Neuron (in vitro differentiated cells): ENCODE measurements at regions not wholly inside any gene's neighbourhood (a gene's known extent, or its start where the extent isn't known, plus 50 kb on each side); places are given as distances from the start of the nearest gene placed in this dataset.
"Not testable (repeated sequence)": the region's sequence is repeated elsewhere in the genome, so short reads cannot be mapped to it uniquely, and the experiment has no call there.

ENCODE experiments used
- H2AFZ ChIP-seq: one replicate; pipeline ENCODE4 v1.6.1; 2013; ENCODE audit warnings: low read depth, mild to moderate bottlenecking, inconsistent platforms, low read length, moderate library complexity
- H3K27me3 ChIP-seq: one replicate; pipeline ENCODE4 v1.6.1; 2013; ENCODE audit warnings: low read length; ENCODE audit not compliant: insufficient read depth
- H3K36me3 ChIP-seq: one replicate; pipeline ENCODE4 v1.6.1; 2013; ENCODE audit warnings: low read length; ENCODE audit not compliant: insufficient read depth
- H3K4me1 ChIP-seq: one replicate; pipeline ENCODE4 v1.6.1; 2013; ENCODE audit warnings: low read length; ENCODE audit not compliant: insufficient read depth
- H3K4me3 ChIP-seq: 2 replicates; pipeline ENCODE4 v1.5.1; 2013; ENCODE audit warnings: mild to moderate bottlenecking, low read length, moderate library complexity
- H3K9me3 ChIP-seq: one replicate; pipeline ENCODE4 v1.6.1; 2013; ENCODE audit warnings: low read length

DNA sequence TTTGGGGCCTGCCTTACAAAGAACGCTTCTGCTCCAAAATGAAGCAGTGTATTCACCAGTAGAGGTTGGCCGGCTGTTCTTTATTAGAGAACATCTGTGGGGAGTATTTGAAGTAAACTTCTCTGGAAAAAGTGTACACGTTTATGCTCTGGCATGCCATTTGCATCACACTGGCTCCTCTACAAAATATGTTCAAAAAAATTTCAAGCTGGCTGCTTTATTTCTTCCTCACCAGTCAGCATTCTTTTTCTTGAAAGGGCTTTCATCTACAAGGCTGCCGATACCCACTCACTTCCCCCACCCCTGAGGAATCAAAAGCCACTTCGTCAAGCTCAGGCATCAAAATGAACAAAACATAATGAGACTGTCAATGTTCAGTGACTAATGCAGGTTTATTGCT is 294.1 kb downstream of the TFAP2B start:
- Histone ChIP-seq H3K4me1 (no peaks in the 10 kb centered on the region), H3K36me3 (no peaks in the 10 kb centered on the region), H3K9me3 (no peaks in the 10 kb centered on the region), H2AFZ (no peak overlapping the region), H3K27me3 (no peaks in the 10 kb centered on the region), H3K4me3 (no peak overlapping the region)

DNA sequence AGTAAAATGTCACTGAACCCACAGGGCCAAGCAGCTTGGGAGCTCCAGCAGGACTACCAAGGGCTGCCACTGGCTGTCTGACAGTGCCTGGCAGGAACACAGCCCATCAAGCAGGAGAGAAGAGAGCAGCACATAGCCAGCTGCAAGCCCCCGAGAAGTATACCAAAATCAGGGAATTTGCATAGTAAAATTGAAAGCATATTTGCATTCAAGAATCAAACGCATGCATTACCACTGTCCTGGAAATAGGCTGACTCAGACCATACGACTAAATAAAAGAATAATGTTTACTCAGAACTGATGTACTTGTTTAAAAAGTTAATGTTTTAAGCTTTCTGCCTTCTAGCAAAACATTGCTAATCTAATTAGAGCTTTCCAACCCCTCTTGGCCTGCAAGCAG is 298.1 kb downstream of the TFAP2B start:
- Histone ChIP-seq H3K9me3 (no peaks in the 10 kb centered on the region), H3K4me1 (no peaks in the 10 kb centered on the region), H3K4me3 (no peak overlapping the region), H3K36me3 (no peaks in the 10 kb centered on the region), H2AFZ (no peak overlapping the region), H3K27me3 (no peaks in the 10 kb centered on the region)

DNA sequence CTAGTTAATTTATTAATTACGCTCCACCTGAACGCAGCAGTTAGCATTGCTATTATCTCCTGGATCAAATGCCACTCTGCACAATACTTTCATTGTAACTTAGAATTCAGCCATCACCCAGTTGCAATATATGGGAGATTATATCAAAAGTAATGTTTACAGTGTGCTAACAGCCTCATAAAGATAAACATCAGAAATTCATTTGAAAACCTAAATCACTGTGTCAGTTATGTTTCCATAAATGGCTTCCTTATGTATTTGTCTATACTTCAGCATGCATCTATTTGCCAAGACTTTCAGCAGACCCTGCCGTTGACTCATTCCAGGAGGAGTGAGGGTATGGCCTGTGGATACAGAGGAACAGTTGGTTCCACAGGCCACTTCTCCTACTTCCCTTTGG is 300.1 kb downstream of the TFAP2B start:
- Histone ChIP-seq H3K4me1 (no peaks in the 10 kb centered on the region), H2AFZ (no peak overlapping the region), H3K4me3 (no peak overlapping the region), H3K36me3 (no peaks in the 10 kb centered on the region), H3K27me3 (no peaks in the 10 kb centered on the region), H3K9me3 (no peaks in the 10 kb centered on the region)

DNA sequence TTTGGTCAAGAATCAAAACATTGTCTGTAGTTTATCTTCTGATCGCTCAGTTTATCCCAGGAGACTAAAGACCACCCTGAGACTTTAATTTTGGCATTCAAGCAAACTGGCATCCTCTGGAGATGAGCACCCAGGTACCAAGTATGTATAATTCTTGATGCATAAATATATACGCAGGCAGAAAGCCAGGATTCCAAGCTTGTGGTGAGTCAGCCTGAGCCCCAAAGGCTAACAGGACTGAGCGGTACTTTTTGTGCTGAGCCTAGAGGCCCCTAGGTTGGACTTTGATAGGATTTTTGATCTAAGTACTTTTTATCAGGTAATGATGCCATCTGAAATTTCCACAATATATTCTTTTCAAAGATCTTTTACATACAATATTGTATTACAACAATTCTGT is 301.3 kb downstream of the TFAP2B start:
- H3K27me3 ChIP-seq = no peaks in the 10 kb centered on the region
- H3K4me3 ChIP-seq = no peak overlapping the region
- H3K36me3 ChIP-seq = no peaks in the 10 kb centered on the region
- H3K9me3 ChIP-seq = no peaks in the 10 kb centered on the region
- no peaks in the 10 kb centered on the region for H3K4me1 ChIP-seq
- no peak overlapping the region for H2AFZ ChIP-seq

DNA sequence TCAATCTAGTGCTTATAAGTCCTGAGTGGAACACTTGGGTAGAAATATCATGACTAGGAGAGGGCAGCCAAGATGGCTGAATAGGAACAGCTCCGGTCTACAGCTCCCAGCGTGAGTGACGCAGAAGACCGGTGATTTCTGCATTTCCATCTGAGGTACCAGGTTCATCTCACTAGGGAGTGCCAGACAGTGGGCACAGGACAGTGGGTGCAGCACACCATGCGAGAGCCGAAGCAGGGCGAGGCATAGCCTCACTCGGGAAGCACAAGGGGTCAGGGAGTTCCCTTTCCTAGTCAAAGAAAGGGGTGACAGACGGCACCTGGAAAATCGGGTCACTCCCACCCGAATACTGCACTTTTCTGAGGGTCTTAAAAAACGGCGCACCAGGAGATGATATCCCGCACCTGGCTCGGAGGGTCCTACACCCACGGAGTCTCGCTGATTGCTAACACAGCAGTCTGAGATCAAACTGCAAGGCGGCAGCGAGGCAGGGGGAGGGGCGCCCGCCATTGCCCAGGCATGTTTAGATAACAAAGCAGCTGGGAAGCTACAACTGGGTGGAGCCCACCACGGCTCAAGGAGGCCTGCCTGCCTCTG is 302.8 kb downstream of the TFAP2B start:
- H3K4me1 ChIP-seq, H2AFZ ChIP-seq, H3K9me3 ChIP-seq, H3K4me3 ChIP-seq, H3K27me3 ChIP-seq, H3K36me3 ChIP-seq: not testable (repeated sequence)

DNA sequence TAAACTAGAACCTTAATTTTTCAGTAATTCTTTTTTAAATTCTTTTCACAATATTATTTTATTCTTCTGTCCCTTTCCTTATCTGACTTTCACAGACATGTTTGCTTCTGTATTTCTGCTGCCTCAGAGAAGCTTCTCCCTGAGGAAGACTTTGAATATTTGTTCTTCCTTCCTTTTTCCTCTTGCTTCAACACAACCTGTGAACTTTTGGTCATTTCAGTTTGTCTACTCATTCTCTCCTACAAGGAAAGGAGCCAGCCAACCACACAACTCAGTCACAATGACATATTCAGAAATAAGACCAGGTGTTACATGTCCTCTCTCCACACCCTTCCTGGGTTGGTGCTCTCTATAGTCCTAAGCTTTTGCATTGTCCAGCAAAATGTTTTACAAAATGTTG is 310.4 kb downstream of the TFAP2B start:
- Histone ChIP-seq H3K4me1 (no peaks in the 10 kb centered on the region), H3K4me3 (no peak overlapping the region), H3K27me3 (no peaks in the 10 kb centered on the region), H3K36me3 (no peaks in the 10 kb centered on the region), H2AFZ (no peak overlapping the region), H3K9me3 (no peaks in the 10 kb centered on the region)

DNA sequence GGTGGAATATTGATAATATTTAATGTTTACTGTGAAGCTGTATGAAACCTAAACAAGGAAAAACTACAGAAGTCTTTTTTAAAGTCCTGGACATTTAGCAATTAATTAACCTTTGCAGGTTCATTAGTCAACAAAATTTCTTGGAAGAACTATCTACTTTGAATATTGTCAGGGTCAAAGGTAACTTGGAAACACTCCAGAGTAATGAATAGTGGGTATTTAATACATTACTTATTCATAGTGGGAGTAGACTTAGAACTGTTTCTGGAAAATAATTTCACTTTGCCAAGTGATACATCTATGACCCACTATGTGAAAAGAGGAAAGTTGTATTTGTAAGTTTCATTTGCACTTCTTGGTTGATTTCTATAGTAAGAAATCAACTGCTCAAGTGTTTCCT is 319.1 kb downstream of the TFAP2B start:
- Histone ChIP-seq H3K9me3 (no peaks in the 10 kb centered on the region), H3K27me3 (no peaks in the 10 kb centered on the region)

DNA sequence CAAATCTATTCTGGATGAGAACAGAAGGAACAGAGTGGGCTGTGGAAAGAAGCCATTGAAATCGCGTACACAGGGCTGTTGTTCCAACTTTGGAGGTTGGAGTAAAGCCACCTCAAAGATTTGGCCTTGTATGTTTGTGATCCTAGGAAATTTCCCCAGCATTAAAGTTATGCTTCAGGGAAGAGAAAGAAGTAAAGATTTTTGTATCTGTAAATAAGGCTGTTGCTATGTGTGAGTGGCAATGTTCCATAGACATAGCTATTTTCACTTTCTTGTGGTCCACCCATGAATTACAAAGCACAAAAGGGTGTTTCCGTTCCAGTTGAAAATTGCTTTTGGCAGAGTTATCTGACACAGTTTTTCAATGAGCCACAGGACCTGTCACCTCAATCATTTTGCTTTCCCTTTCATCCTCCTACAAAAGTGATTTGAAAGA is 321.3 kb downstream of the TFAP2B start:
- H3K9me3 ChIP-seq = no peaks in the 10 kb centered on the region
- no peaks in the 10 kb centered on the region for H3K36me3 ChIP-seq
- no peaks in the 10 kb centered on the region for H3K27me3 ChIP-seq
- no peaks in the 10 kb centered on the region for H3K4me1 ChIP-seq
- H3K4me3 ChIP-seq = no peak overlapping the region
- no peak overlapping the region for H2AFZ ChIP-seq

More for the DNA sequence above, 319.1 kb downstream of the TFAP2B start:
- Histone ChIP-seq H2AFZ (no peak overlapping the region), H3K36me3 (no peaks in the 10 kb centered on the region), H3K4me1 (no peaks in the 10 kb centered on the region), H3K4me3 (no peak overlapping the region)

DNA sequence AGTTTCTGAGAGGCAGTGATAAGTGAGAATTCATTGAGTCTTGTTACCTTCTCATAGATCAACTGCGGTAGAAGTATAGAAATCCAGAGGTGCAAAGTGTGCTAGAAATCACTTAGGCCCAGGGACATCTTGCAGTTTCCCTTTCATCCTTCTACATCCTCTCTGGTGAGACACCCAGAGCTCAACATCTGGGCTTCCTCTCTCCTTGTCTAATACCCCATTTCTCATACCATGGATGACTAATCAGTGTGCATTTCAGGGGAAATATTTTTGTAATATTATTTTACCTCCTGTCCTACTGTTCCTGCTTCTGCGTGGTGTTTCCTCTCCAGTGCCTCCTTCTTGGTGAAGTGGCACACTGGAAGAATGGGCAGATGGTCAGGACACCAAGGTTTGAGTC is 322.4 kb downstream of the TFAP2B start:
- Histone ChIP-seq H3K27me3 (no peaks in the 10 kb centered on the region), H3K4me1 (no peaks in the 10 kb centered on the region), H3K36me3 (no peaks in the 10 kb centered on the region), H2AFZ (no peak overlapping the region), H3K4me3 (no peak overlapping the region), H3K9me3 (no peaks in the 10 kb centered on the region)

DNA sequence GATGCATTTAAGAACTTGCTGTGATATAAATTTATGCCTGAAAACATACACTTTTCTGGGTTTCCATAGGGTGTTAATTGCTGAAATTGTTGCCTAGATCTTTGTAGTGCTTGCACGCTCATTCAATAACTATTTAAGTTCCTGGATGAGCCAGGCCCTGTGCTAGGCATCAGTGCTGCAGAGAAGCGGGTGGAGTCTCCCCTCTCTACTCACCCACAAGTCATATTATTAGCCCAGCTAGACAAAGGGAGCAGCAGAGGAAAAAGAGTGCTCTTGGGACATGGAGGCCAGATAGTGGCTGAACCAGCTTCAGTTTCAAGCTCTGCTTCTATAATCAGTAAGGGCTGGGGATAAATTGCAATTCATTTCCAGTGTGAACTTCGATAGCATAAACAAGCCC is 329.1 kb downstream of the TFAP2B start:
- Histone ChIP-seq H2AFZ (no peak overlapping the region), H3K27me3 (no peaks in the 10 kb centered on the region)

DNA sequence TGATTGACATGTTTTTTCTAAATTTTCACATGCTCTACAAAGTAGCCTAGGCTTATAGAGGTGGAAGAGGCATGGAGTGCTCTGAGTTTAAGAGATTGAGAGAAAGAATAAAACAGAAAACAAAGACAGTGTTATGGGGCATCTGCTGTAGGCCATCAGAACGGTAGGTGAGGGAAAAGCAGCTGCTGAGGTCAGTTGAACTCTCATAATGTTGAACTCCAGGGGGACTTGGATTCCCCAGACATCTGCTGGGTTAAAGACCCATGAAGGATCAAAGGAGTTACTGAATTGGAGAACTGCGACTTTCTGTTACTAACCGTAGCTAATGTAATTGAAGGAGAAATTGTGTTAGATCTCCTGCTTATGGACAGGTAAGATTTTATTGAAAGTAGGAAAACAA is 333.9 kb downstream of the TFAP2B start:
- no peaks in the 10 kb centered on the region for H3K27me3 ChIP-seq
- H3K36me3 ChIP-seq = no peaks in the 10 kb centered on the region
- no peak overlapping the region for H3K4me3 ChIP-seq
- H2AFZ ChIP-seq = no peak overlapping the region
- H3K4me1 ChIP-seq = no peaks in the 10 kb centered on the region
- H3K9me3 ChIP-seq = no peaks in the 10 kb centered on the region

More for the DNA sequence above, 329.1 kb downstream of the TFAP2B start:
- no peak overlapping the region for H3K4me3 ChIP-seq
- H3K9me3 ChIP-seq = no peaks in the 10 kb centered on the region
- no peaks in the 10 kb centered on the region for H3K4me1 ChIP-seq
- H3K36me3 ChIP-seq = no peaks in the 10 kb centered on the region

DNA sequence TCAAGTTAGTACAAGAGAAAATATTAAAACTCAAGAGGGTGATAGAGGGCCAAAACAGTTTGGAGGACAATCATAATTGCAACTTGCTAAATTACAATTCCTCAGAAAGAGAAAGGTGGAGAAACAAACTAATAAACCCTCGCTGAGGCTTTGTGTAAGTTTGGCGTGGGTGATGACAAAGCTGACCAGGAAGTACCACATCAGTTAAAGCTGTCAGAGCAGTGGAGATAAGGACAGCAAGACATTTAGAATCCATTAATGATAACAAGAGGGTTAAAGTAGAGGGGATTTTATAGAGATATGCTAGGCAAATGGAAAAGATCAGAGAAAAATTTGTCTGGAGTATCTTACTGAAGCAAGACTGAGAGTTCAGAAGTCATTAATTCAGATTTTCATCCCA is 334.4 kb downstream of the TFAP2B start:
- no peak overlapping the region for H2AFZ ChIP-seq
- no peaks in the 10 kb centered on the region for H3K4me1 ChIP-seq
- no peaks in the 10 kb centered on the region for H3K27me3 ChIP-seq
- no peaks in the 10 kb centered on the region for H3K9me3 ChIP-seq
- H3K36me3 ChIP-seq = no peaks in the 10 kb centered on the region
- no peak overlapping the region for H3K4me3 ChIP-seq

DNA sequence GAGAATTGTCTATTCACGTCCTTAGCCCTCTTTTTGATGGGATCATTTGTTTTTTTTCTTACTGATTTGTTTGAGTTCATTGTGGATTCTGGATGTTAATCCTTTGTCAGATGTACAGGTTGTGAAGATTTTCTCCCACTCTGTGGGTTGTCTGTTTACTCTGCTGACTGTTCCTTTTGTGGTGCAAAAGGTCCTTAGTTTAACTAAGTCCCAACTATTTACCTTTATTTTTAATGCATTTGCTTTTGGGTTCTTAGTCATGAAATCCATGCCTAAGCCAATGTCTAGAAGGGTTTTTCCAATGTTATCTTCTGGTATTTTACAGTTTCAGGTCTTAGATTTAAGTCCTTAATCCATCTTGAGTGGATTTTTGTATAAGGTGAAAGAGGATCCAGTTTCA is 336.3 kb downstream of the TFAP2B start:
- H3K4me1 ChIP-seq, H3K36me3 ChIP-seq, H3K27me3 ChIP-seq, H3K4me3 ChIP-seq, H2AFZ ChIP-seq, H3K9me3 ChIP-seq: not testable (repeated sequence)

DNA sequence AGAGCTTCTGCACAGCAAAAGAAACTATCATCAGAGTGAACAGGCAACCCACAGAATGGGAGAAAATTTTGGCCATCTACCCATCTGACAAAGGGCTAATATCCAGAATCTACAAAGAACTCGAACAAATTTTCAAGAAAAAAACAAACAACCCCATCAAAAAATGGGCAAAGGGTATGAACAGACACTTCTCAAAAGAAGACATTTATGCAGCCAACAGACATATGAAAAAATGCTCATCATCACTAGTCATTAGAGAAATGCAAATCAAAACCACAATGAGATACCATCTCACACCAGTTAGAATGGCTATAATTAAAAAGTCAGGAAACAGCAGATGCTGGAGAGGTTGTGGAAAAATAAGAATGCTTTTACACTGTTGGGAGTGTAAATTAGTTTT is 340.6 kb downstream of the TFAP2B start:
- not testable (repeated sequence) for H2AFZ ChIP-seq, H3K4me1 ChIP-seq, H3K27me3 ChIP-seq, H3K9me3 ChIP-seq, H3K36me3 ChIP-seq, H3K4me3 ChIP-seq
